Fibroblast of villous mesenchyme (primary cell): ENCODE measurements at regions not wholly inside any gene's neighbourhood (a gene's known extent, or its start where the extent isn't known, plus 50 kb on each side); places are given as distances from the start of the nearest gene placed in this dataset.

Experiments used
- DNase-seq: peaks from one replicate; pipeline ENCODE4 v3.0.0-alpha.2; 2010; ENCODE audit warnings: low read depth
- H3K4me3 ChIP-seq: 2 replicates; pipeline ENCODE4 v1.5.1; 2011; ENCODE audit warnings: low read depth, mild to moderate bottlenecking, low read length
- CTCF ChIP-seq: IDR thresholded peaks from 2 replicates; pipeline ENCODE4 v1.5.1; 2012; ENCODE audit warnings: low read depth, mild to moderate bottlenecking, low read length; ENCODE audit not compliant: insufficient read depth

- TF ChIP-seq CTCF: no peak
- H3K4me3 ChIP-seq: no peak overlapping the region
- DNase-seq: no peak
Observed at GRCh38 chr3:103796068-103796467, 1361.3 kb downstream of the ZPLD1 start.

- H3K4me3 ChIP-seq: no peak overlapping the region
- no peak for DNase-seq
- no peak for TF ChIP-seq CTCF
Observed at GRCh38 chr3:103803787-103804186, 1369.0 kb downstream of the ZPLD1 start.

GRCh38 chr3:103810167-103810566 is 1375.4 kb downstream of the ZPLD1 start:
- no peak for DNase-seq
- no peak overlapping the region for H3K4me3 ChIP-seq
- no peak for TF ChIP-seq CTCF

- TF ChIP-seq CTCF: no peak
- no peak for DNase-seq
Observed at GRCh38 chr3:103813955-103814354, 1379.1 kb downstream of the ZPLD1 start.

GRCh38 chr3:103818398-103818797 is 1383.6 kb downstream of the ZPLD1 start:
- no peak for DNase-seq
- no peak overlapping the region for H3K4me3 ChIP-seq
- no peak for TF ChIP-seq CTCF

More at GRCh38 chr3:103813955-103814354, 1379.1 kb downstream of the ZPLD1 start:
- H3K4me3 ChIP-seq: no peak overlapping the region

- H3K4me3 ChIP-seq: no peak overlapping the region
- DNase-seq: no peak
- TF ChIP-seq CTCF: no peak
Observed at GRCh38 chr3:103818800-103819199, 1384.0 kb downstream of the ZPLD1 start.

- no peak for TF ChIP-seq CTCF
- no peak for DNase-seq
- no peak overlapping the region for H3K4me3 ChIP-seq
Observed at GRCh38 chr3:103825586-103825985, 1390.8 kb downstream of the ZPLD1 start.
